GM20431 (cell line): ENCODE measurements at regions not wholly inside any gene's neighbourhood (a gene's known extent, or its start where the extent isn't known, plus 50 kb on each side); places are given as distances from the start of the nearest gene placed in this dataset.

Experiments
- in situ Hi-C: fragments of 300-500 bp; cut with MseI, MboI; formaldehyde crosslinking; loops from one replicate; pipeline ENCODE4 v1.15.0; 2020; ENCODE audit warnings: low sequenced_read_pairs; ENCODE audit not compliant: unreplicated experiment

DNA sequence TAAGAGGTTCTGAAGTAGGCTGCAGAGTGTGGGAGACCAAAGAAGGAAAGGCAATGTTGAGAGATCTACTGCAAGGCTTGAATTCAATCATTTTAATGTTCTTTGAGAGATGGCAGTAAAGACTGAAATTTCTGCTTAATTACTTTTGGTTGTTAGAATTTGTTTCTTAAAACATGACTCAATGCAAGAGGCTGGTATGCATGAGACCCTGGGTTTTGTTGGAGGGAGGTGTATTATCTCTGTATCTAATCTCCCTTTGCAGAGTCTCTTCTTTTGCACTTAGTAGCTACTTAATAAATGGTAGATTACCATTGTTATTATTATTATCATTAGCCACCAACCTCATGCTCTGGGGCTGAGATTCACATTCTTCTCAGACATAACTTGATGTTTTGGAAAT, 87.4 kb upstream of the DRD2 start:
- in situ Hi-C loops: no loop called here

DNA sequence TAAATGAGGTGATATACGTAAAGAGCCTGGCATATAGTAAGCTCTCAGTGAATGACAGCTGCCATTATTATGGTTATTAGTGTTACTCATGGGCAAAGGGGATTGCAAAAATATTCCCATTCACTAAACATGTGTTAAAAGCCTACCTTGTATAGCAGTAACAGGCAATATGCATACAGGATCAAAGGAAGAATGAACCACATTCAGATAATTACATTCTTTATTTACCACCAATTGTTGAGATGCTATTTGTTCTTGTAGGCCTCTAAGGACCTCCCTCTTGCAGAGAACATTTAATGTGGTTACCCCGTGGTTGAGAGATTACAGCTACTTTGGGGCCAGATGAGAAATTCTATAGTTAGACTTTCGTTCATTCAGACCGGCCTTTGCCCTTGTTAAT, 82.7 kb upstream of the DRD2 start:
- in situ Hi-C loops: no loop called here

DNA sequence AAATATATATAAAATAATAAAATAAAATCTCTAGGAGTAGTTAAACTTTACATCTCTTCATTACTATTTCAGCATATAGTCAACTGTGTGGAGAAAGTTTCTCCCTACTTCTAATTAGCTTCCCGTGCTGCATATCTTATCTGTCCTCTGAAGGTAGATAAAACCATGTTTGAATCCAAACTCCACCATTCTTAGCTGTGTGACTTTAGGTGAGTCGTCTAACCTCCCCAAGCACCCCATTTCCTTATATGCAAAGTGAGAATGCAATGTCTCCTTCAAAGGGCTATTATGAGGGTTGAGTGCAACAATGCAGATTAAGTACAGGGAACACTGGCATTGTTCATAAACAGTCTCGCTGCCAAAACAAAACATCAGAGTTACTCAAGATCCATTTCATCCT, 80.8 kb upstream of the DRD2 start:
- in situ Hi-C loops: no loop called here

DNA sequence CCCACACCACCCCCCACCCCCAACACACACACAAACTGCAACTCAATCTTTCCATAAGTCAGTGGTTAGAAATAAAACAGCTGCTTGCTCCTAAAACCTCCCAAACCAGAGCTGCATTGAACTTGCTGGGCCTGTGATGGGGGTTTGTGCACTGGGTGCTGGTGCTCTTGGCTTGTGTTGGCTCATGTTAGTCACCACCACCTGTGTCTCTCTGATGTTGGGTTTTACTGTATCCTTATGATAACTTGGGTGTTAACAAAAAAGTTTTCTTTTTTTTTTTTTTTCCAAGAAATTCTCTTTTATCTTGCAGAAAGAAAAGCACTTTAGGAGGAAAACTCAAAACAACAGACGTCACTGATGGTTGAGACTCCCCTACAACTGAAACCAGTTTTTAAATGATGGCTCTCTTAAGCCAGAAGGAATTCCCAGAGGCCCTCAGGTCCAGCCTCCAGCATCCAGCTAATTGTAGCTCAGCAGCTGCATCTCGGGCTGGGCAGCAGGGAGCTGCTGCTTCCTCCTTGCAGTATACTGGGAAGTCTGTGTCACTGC, 79.9 kb upstream of the DRD2 start:
- in situ Hi-C loops: no loop called here

DNA sequence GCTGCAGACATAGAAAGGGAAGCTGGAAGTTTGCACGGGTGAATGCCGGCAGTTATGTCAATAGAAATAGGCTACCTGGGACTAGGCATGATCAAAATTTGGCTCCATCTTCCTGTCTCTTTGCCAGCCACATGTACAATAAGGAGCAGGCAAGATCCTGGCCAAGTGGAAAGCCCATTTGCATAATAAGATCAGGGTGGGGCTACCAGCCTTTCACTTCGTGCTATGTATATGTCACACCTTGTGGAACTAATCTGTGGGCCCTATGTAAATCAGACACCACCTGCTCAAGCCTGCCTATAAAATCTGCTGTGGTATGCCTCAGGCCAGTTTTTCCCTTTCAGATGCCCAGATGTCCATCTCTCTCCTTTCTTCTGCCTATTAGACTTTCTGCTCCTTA, 79.3 kb upstream of the DRD2 start:
- in situ Hi-C loops: no loop called here

DNA sequence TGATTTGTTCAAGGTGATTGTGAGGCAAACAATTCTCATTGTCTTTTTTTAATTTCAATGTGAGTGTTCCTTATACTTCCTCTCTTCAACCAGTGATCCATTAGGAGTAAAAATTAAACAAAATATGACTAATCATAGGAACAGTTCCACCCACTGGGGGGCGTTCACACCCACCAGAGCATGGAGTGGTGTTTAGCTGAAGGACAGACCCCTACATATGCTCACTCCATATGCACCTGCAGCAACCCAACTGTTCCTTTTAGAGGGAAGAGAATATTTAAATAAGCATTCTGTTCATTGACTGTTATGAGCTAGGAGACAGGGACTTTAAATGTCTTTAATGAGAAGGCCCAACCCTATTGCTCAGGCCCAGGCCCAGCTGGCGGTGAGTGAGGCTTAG, 78.7 kb upstream of the DRD2 start:
- in situ Hi-C loops: no loop called here

DNA sequence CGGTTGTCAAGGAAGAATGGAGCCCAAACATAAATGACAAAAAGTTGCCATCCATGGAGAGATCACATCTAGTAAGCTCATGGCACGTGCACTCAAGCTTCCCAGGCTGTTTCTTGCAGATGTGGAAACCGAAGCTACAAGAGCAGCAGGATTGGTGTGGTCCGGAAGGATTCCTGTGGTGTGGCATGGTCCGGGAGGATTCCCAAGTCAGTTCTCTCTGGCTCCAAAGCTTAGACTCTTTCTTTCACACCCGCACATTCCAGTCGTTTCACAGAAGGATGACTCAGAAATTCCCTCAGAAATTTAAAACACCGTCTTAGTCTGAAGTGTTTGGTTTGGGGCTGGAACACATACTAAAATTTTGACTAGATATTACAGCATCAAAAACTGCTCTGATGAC, 78.0 kb upstream of the DRD2 start:
- in situ Hi-C loops: no loop called here

DNA sequence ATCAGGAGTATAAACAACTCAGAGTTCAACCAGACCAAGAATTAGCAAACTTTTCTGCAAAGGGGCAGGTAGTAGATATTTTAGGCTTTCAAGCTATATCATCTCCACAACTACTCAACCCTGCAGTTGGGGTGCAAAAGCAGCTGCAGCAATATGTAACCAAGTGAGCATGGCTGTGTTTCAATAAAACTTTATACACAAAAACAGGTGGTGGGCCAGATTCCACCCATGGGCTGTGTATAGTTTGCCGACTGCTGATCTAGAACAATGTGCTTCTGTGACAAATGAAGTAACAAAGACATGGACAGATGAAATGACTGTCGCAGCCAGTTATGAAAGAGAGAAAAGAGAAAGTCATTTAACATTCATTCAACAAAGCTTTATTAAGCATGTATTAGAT, 77.1 kb upstream of the DRD2 start:
- in situ Hi-C loops: no loop called here

DNA sequence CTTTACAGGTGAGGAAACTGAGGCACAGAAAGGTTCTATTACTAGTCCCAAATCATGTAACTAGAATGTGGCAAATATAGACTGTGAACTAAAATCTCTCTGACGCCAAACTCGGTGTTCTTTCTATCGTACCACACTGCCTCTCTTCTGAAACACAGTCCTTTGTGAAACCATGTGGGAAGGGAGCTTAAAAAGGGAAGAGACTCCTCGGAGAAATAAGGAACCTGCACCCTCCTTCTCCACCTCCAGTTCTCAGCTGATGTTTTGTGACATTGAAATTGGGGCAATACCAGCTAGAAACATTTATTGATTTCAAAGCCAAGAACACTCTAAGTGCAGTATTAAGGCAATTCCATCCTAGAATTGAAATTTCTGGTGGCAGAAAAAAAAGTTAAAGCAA, 76.4 kb upstream of the DRD2 start:
- in situ Hi-C loops: no loop called here

DNA sequence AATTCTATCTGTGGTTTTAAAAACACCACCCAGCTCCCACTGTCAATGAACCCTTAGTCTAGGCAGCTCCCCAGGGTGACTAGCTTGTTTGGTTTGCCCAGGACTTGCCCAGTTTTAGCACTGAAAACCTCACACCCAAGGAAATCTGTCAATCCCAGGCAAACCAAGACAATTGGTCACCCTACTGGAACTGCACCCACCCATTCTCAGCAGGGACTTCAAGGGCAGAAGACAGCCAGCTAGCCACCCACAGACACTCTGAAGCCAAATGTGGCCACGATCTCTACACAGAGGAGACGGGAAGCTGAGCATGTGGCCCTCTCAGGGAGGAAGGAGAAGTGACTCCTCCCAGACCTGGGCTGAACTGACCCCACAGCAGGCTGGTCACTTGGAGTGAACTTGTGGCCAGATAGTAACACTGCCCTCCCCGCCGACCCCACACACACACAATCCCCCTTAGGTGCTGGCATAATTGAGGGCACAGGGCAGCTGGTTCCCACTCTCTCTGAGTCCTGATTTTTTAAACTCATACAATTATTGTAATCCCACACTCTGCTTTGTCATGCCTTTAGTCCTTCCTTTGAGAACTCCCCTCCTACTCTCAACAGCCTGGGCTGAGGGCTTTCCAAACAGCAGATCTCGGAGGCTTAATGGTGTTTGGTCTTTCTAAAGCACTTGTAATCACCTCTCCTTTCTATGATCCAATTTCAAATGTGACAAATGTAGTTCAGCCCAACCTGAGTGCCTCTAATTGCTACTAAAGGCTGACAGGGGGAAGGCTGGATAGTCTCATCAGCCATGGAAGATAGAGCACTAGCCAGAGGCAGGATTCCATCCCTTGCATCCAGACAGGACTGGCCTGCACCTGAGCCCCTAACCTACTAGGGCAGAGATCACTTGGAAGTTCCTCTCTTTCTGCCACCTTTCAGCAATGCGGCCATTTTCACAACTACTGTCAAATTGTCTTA, 74.7 kb upstream of the DRD2 start:
- in situ Hi-C loops: no loop called here

DNA sequence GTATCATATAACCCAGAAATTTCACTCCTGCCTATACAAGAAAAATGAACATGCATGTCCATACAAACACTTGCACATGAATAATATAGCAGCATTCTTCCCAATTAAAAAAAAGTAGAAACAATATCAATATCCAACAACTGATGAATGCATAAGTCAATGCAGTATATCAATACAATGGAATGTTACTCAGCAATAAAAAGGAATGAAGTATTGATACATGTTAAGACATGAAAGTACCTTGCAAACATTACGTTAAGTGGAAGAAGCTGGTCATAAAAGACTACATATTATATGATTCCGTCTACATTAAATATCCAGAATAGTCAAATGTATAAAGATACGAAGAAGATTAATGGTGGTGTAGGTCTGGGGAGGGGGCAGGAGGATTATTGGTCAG, 73.9 kb upstream of the DRD2 start:
- in situ Hi-C loops: no loop called here

DNA sequence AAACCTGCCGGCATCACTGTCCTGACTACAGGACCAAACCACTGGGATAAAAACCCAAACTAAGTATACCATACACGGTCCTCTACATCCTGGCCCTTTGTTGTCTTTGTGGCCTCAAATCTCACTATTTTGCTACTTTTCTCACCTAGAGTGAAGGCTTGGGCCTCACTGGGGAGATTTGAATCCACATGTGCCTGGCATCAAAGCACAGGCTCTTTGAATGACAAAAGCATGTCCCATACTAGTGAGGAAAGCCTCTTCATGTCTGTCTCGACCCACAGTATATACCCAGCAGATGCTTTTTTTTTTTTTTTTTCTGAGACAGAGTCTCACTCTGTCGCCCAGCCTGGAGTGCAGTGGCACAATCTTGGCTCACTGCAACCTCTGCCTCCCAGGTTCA, 72.5 kb upstream of the DRD2 start:
- in situ Hi-C loops: no loop called here

DNA sequence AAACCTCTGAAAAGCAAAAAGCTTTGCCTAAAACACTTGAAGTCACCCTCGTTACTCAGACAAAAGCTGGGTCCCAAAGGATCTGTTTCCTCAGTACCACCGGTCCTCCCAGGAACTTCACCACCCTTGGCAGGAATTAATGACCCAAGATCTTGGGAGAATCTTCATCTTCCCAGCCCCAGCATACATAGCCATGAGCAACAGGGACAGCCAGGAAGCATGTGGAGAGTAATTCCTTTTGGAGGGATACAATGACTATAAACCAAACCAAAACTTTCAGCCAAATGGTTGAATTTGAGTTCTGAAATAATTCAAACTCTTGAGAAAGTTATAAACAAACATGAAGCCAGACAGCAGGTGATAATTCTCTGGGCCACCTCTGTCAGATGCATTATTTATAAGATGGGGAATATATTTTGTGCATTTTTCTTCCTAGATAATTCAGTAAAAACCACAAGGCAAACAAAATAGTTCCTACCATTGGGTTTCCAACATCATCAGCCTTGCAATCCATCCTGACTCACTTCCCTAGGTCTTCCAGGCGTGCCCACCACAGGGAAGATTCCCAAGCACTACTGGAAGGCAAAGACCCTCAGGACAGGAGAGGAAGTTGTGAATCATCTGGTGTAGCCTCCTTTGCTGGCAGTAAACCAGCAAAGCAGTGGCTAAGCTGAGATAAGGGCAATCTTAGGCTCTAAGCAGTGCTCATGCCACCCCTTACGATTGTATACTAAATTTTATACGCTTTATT, 71.7 kb upstream of the DRD2 start:
- in situ Hi-C loops: no loop called here

DNA sequence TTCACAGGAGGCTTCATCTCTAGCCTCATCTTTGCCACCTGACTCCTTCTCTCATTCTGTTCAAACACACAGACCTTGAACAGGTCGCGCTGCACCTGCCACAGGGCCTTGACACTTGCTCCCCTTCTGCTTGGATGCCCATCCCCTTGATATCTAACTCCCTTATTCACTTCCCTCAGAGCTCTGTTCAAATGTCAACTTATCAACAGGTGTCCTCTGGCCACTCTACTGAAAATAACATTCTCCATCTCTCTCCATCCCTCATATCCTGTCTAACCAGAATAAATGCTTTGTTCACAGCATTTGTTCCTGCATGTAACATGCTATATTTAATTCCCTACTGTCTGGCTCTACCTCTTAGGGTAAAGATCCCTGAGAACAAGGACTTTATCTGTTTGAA, 67.2 kb upstream of the DRD2 start:
- in situ Hi-C loops: no loop called here

DNA sequence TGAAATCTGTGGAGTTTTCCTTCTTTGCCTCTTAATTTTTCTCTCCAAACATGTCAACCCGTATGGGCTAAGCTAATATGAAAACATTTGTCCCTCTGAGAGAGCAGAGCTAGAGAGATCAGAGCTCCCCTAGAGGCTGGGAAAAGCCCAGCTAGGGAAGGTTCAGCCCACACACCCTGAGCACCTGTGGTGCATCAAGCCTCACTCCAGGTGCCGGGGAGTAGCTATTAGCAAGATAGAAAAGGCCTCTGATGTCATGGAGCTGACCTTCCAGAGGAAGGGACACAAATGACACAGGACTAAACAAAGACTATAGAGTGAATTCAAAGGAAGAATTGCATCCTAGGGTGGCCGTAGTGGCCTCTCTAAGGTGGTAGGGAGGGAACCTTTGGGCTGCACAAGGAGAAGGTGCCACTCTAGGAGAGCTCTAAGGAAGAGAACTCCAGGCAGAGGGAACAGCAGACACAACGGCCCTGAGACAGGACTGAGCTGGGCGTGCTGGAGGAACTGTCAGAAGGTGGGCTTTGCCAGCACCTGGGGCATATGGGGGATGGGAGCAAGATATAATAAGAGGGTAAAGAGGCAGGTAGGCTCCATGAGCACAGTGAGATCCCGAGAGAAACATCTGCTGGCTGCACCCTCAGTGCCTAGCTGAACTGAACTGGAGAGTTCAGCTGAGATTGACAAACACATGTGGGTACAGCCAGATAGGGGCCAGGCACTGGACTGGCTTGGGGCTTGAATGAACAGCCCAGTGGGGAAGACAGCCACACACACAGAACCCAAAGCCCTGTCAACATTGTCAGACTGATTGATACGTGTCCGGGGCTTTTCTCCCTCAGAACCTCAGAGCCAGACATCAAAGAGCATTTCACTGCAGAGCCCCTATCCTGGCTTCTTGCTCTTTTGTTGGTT, 65.5 kb upstream of the DRD2 start:
- in situ Hi-C loops: no loop called here

DNA sequence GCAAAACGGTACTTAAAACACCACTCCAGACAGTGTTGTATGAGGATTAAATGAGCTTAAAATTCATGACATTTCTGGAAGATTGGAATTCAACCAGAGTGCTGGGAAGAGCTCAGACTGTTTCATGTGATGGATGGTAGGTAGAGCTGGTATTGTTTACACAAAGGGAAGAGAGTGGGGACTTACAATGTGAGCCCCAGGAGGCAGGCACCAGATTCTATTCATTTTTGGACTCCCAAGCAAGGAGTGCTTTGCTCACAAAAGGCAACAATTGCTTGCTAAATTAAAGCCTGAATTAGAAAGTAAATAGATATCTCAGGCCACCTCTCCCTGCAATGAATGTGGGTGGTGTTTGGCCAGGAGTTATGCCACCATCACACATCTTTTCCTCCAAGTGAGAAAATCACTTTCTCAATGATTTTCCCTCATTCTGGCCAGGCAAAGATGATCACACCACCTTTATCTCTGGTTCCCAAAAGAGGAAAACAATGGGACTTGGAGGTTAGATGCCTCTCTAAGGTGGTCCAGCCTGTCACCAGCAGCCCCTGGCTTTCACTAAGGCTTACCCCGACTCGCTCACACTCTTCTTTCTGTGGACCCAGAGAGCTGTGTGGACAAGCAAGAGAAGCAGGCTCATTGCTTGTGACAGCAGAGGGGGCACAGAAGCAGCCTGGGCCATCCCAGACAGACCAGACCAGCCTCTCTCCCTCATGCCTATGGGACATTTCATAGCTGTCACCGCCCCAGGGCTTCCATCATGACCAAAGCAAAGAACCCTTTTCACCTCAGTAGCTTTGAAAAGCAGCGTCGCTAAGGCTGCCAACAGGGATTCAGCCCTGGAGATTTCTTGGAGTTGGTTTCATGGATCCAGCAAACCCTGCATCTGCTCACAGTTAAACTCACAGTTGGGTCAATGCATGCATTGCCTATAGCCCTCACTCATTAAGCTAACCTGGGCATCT, 63.5 kb upstream of the DRD2 start:
- in situ Hi-C loops: loop anchor here (10.0 kb wide), 1 partner anchor 234 kb away; no protein-coding TSS in a partner anchor

DNA sequence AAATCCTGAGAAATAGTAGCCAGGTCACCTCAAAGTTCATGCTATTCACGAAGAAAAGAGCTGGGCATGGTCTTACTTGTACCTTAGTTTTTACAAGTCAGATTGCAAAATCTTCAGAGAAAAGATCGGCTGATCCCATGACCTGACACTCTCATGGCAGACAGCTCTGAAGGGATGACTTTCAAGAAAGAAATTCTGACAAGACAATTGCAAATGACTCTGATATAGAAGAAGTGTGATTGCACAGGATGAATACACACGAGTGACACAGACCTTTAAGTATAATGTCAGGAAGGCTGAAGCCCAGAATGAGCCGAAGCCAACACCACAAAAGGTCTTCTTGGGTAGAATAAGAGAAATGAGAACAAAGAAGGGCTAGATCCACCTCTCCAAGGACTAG, 59.4 kb upstream of the DRD2 start:
- in situ Hi-C loops: loop anchor here (10.0 kb wide), 1 partner anchor 230 kb away; no protein-coding TSS in a partner anchor

DNA sequence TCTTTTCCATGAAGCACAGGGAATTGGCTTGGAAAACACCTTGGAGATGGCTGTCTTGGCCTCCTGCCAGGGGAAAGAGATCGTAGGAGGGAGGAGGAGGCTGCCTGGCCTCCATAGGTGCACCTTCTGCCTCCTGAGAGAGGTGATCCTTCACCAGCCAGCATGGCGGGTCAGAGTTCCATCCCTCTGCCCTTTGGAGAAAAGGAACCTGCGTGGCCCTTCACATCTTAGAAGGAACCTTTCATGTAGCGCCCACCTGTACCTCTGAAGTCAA, 58.2 kb upstream of the DRD2 start:
- in situ Hi-C loops: loop anchor here (10.0 kb wide), 1 partner anchor 229 kb away; no protein-coding TSS in a partner anchor
